Upper lobe of right lung (tissue), 1 donor: ENCODE measurements at regions not wholly inside any gene's neighbourhood (a gene's known extent, or its start where the extent isn't known, plus 50 kb on each side); places are given as distances from the start of the nearest gene placed in this dataset.
A peak's percentile ranks its signal among the peaks of the same experiment; 100 is the strongest.
"Not testable (repeated sequence)": the region's sequence is repeated elsewhere in the genome, so short reads cannot be mapped to it uniquely, and the experiment has no call there.

Experiments used
- ATAC-seq: fragments of 200-7000 bp; cut with Tn5 transposase; one replicate; pipeline ENCODE4 v1.9.1; 2020; ENCODE audit warnings: mild to moderate bottlenecking, moderate library complexity
- DNase-seq: peaks from one replicate; pipeline ENCODE4 v3.0.0-alpha.2; 2020
- H3K27ac ChIP-seq: fragments of 200-600 bp; one replicate; pipeline ENCODE4 v1.8.0; 2022
- H3K27me3 ChIP-seq: fragments of 200-600 bp; one replicate; pipeline ENCODE4 v1.8.0; 2022; ENCODE audit warnings: mild to moderate bottlenecking
- H3K36me3 ChIP-seq: fragments of 200-600 bp; one replicate; pipeline ENCODE4 v1.8.0; 2022
- H3K4me1 ChIP-seq: fragments of 200-600 bp; one replicate; pipeline ENCODE4 v1.8.0; 2022
- H3K4me3 ChIP-seq: fragments of 200-600 bp; one replicate; pipeline ENCODE4 v1.8.0; 2022; ENCODE audit warnings: mild to moderate bottlenecking
- H3K9me3 ChIP-seq: fragments of 200-600 bp; one replicate; pipeline ENCODE4 v1.8.0; 2022
- CTCF ChIP-seq: fragments of 200-600 bp; IDR thresholded peaks from one replicate; pipeline ENCODE4 v1.8.0; 2022; ENCODE audit warnings: antibody characterized with exemption
- intact Hi-C: fragments of 100-400 bp; cut with DNase I; formaldehyde crosslinking; loops from one replicate; pipeline ENCODE4 v1.11.0; 2022
- donor health status: DM: no; HTN: yes; CAD: no; lungs with severe emphysema.

GRCh38 chr12:112711507-112711906 lies 80.0 kb upstream of the RPH3A start:
- Histone ChIP-seq H3K27me3 (no peaks in the 10 kb centered on the region), H3K27ac (no peak overlapping the region), H3K36me3 (no peaks in the 10 kb centered on the region), H3K9me3 (no peaks in the 10 kb centered on the region), H3K4me3 (no peak overlapping the region), H3K4me1 (no peaks in the 10 kb centered on the region)
- ATAC-seq: no peak
- intact Hi-C loops: no loop called here
- DNase-seq: no peak
- TF ChIP-seq CTCF: no peak

GRCh38 chr12:112712751-112713150 lies 78.8 kb upstream of the RPH3A start:
- intact Hi-C loops, H3K4me1 ChIP-seq, H3K27ac ChIP-seq, ATAC-seq, H3K4me3 ChIP-seq, H3K27me3 ChIP-seq, H3K9me3 ChIP-seq, H3K36me3 ChIP-seq, DNase-seq: not testable (repeated sequence)

GRCh38 chr12:112713471-112713870 lies 78.1 kb upstream of the RPH3A start:
- no peak for TF ChIP-seq CTCF
- no peak for ATAC-seq
- intact Hi-C loops: no loop called here
- DNase-seq: no peak
- H3K27ac ChIP-seq: no peak overlapping the region
- no peaks in the 10 kb centered on the region for H3K9me3 ChIP-seq
- H3K4me1 ChIP-seq: no peaks in the 10 kb centered on the region
- H3K4me3 ChIP-seq: no peak overlapping the region
- H3K36me3 ChIP-seq: no peaks in the 10 kb centered on the region
- no peaks in the 10 kb centered on the region for H3K27me3 ChIP-seq

- Histone ChIP-seq H3K36me3 (no peaks in the 10 kb centered on the region), H3K4me3 (no peak overlapping the region), H3K27me3 (no peaks in the 10 kb centered on the region), H3K9me3 (no peaks in the 10 kb centered on the region), H3K4me1 (no peaks in the 10 kb centered on the region), H3K27ac (no peak overlapping the region)
- ATAC-seq: no peak
- intact Hi-C loops: no loop called here
- no peak for TF ChIP-seq CTCF
- no peak for DNase-seq
These were observed 77.3 kb upstream of the RPH3A start for GRCh38 chr12:112714166-112714710.

- Histone ChIP-seq H3K27ac (no peak overlapping the region), H3K27me3 (no peaks in the 10 kb centered on the region), H3K4me3 (no peak overlapping the region), H3K4me1 (no peaks in the 10 kb centered on the region), H3K9me3 (no peaks in the 10 kb centered on the region), H3K36me3 (no peaks in the 10 kb centered on the region)
- TF ChIP-seq CTCF: no peak
- no peak for DNase-seq
- intact Hi-C loops: no loop called here
- peak; percentile 30 for ATAC-seq
These were observed 75.2 kb upstream of the RPH3A start for GRCh38 chr12:112716099-112717093.

- ATAC-seq (no peak), DNase-seq (no peak)
- Histone ChIP-seq H3K27me3 (no peaks in the 10 kb centered on the region), H3K4me1 (no peaks in the 10 kb centered on the region), H3K27ac (no peak overlapping the region), H3K4me3 (no peak overlapping the region), H3K9me3 (no peaks in the 10 kb centered on the region), H3K36me3 (no peaks in the 10 kb centered on the region)
- intact Hi-C loops: no loop called here
- TF ChIP-seq CTCF: no peak
These were observed 62.7 kb upstream of the RPH3A start for GRCh38 chr12:112728864-112729263.
